WERI-Rb-1 (cell line): ENCODE measurements at regions not wholly inside any gene's neighbourhood (a gene's known extent, or its start where the extent isn't known, plus 50 kb on each side); places are given as distances from the start of the nearest gene placed in this dataset.
A peak's percentile ranks its signal among the peaks of the same experiment; 100 is the strongest.

ENCODE experiments used
- DNase-seq: peaks from one replicate; pipeline ENCODE4 v3.0.0-alpha.2; 2020
- H3K27ac ChIP-seq: fragments of 250-450 bp; sonication (Bioruptor Pico); 2 replicates; pipeline ENCODE4 v1.5.1; 2020; ENCODE audit warnings: mild to moderate bottlenecking, moderate library complexity
- H3K27me3 ChIP-seq: fragments of 250-450 bp; sonication (Bioruptor Pico); 2 replicates; pipeline ENCODE4 v1.5.1; 2021; ENCODE audit warnings: mild to moderate bottlenecking, low read depth, moderate library complexity; ENCODE audit not compliant: insufficient read depth, severe bottlenecking
- H3K36me3 ChIP-seq: fragments of 250-450 bp; sonication (Bioruptor Pico); 2 replicates; pipeline ENCODE4 v1.5.1; 2020; ENCODE audit warnings: mild to moderate bottlenecking, moderate library complexity
- H3K4me3 ChIP-seq: 2 replicates; pipeline ENCODE4 v1.5.1; 2011; ENCODE audit warnings: low read depth, mild to moderate bottlenecking, control low read depth, low read length
- H3K9me3 ChIP-seq: fragments of 250-450 bp; sonication (Bioruptor Pico); 2 replicates; pipeline ENCODE4 v1.5.1; 2021; ENCODE audit warnings: mild to moderate bottlenecking, moderate library complexity; ENCODE audit not compliant: severe bottlenecking
- TF ChIP-seq, protein P1 (sequence below): IDR thresholded peaks from 2 replicates; pipeline ENCODE4 v1.5.1; 2011; ENCODE audit warnings: low read depth, mild to moderate bottlenecking, control low read depth, inconsistent platforms, low read length

DNA sequence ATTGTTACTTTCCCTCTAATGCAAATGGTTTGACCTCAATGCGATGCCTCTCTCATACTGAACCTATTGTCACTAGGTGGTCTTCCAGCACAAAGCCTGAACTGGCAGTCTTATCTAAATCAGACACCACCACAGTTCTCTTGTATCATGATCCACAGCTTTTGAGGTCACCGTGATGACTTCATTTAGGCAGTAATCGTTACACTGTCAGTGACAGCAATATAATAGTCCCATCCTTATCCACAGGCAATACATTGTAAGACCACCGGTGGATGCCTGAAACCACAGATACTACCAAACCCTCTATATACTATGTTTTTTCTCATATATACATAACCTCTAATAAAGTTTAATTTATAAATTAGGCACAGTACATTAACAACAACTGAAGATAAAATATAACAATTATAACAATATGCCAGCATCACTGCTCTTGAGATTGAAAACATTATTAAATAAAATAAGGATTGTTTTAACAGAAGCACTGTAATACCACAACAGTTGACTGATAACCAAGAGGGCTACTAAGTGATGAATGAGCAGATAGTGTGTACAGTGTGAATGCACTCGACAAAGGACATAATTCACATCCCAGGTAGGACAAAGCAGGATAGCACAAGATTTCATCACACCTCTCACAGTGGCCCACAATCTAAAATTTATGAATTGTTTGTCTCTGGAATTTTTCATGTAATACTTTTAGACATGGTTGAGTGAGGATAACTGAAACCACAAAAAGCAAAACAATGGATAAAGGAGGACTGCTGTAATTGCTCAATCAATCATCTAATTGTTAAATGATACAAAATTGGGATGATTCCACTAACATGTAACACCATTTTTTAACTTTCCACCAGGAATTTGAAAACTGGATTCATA is 419.4 kb downstream of the CENPC start:
- Histone ChIP-seq H3K36me3 (no peaks in the 10 kb centered on the region), H3K9me3 (no peaks in the 10 kb centered on the region), H3K4me3 (no peak overlapping the region), H3K27me3 (no peaks in the 10 kb centered on the region), H3K27ac (no peak overlapping the region)
- DNase-seq, result no peak
- TF ChIP-seq, protein P1, sequence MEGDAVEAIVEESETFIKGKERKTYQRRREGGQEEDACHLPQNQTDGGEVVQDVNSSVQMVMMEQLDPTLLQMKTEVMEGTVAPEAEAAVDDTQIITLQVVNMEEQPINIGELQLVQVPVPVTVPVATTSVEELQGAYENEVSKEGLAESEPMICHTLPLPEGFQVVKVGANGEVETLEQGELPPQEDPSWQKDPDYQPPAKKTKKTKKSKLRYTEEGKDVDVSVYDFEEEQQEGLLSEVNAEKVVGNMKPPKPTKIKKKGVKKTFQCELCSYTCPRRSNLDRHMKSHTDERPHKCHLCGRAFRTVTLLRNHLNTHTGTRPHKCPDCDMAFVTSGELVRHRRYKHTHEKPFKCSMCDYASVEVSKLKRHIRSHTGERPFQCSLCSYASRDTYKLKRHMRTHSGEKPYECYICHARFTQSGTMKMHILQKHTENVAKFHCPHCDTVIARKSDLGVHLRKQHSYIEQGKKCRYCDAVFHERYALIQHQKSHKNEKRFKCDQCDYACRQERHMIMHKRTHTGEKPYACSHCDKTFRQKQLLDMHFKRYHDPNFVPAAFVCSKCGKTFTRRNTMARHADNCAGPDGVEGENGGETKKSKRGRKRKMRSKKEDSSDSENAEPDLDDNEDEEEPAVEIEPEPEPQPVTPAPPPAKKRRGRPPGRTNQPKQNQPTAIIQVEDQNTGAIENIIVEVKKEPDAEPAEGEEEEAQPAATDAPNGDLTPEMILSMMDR, result no peak

- TF ChIP-seq, protein P1, result no peak
- no peak for DNase-seq
These were observed 420.6 kb downstream of the CENPC start for GRCh38 chr4:67124716-67125115.

GRCh38 chr4:67122029-67122428 is 423.3 kb downstream of the CENPC start:
- Histone ChIP-seq H3K27ac (no peak overlapping the region), H3K4me3 (no peak overlapping the region), H3K36me3 (no peaks in the 10 kb centered on the region), H3K27me3 (no peaks in the 10 kb centered on the region), H3K9me3 (peaks cover 4% of the 10 kb centered on the region)
- peak; percentile 34 for DNase-seq
- TF ChIP-seq, protein P1, result peak; percentile 49

More at GRCh38 chr4:67124716-67125115, 420.6 kb downstream of the CENPC start:
- H3K36me3 ChIP-seq, result no peaks in the 10 kb centered on the region
- no peaks in the 10 kb centered on the region for H3K9me3 ChIP-seq
- no peaks in the 10 kb centered on the region for H3K27me3 ChIP-seq
- no peak overlapping the region for H3K4me3 ChIP-seq
- H3K27ac ChIP-seq, result no peak overlapping the region

DNA sequence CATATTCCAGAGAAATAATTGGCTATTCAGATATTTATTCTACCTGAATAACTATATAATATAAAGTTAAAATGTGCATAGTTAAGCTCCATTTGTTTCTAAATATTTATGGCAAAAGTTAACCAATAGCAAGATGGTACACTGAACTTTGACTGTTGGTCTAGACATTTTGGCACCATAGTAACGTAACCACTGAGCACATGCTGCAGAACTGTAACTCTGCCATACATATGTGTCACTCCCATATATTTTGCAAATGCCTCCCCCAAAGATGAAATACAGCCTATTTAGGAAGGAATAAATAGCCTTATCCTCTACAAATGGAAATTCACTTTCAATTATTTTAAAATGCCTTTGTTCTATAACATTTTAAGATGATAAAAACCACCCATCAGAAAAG is 424.9 kb downstream of the CENPC start:
- TF ChIP-seq, protein P1, result no peak
- no peaks in the 10 kb centered on the region for H3K36me3 ChIP-seq

GRCh38 chr4:67109276-67109675 is 436.0 kb downstream of the CENPC start:
- Histone ChIP-seq H3K36me3 (no peaks in the 10 kb centered on the region), H3K4me3 (no peak overlapping the region), H3K27me3 (no peaks in the 10 kb centered on the region), H3K27ac (no peak overlapping the region), H3K9me3 (no peaks in the 10 kb centered on the region)
- no peak for DNase-seq
- TF ChIP-seq, protein P1, result no peak

More for the DNA sequence above, 424.9 kb downstream of the CENPC start:
- Histone ChIP-seq H3K27me3 (no peaks in the 10 kb centered on the region), H3K4me3 (no peak overlapping the region), H3K9me3 (peaks cover 4% of the 10 kb centered on the region), H3K27ac (no peak overlapping the region)
- DNase-seq, result no peak
